Mucosa of descending colon (tissue), 3 donors: ENCODE measurements at regions not wholly inside any gene's neighbourhood (a gene's known extent, or its start where the extent isn't known, plus 50 kb on each side); places are given as distances from the start of the nearest gene placed in this dataset.
A peak's percentile ranks its signal among the peaks of the same experiment; 100 is the strongest.

ENCODE experiments used
- ATAC-seq: fragments of 200-7000 bp; cut with Tn5 transposase; one replicate; pipeline ENCODE4 v1.9.1; 2020; ENCODE audit warnings: mild to moderate bottlenecking, moderate library complexity
- DNase-seq, 3 donors: peaks; one replicate each; pipeline ENCODE4 v3.0.0-alpha.2; 2020
- H3K36me3 ChIP-seq: fragments of 200-600 bp; one replicate; pipeline ENCODE4 v1.8.0; 2021; ENCODE audit warnings: low read depth, mild to moderate bottlenecking
- H3K4me1 ChIP-seq: fragments of 200-600 bp; one replicate; pipeline ENCODE4 v1.8.0; 2021; ENCODE audit warnings: low read depth, mild to moderate bottlenecking
- H3K4me3 ChIP-seq: fragments of 200-600 bp; one replicate; pipeline ENCODE4 v1.8.0; 2021; ENCODE audit warnings: mild to moderate bottlenecking
- H3K9me3 ChIP-seq: fragments of 200-600 bp; one replicate; pipeline ENCODE4 v1.8.0; 2021; ENCODE audit warnings: mild to moderate bottlenecking
- intact Hi-C, 2 donors: fragments of 100-400 bp; cut with DNase I in 1 of 2; cut with micrococcal nuclease in 1 of 2; formaldehyde crosslinking; loops; one replicate each; pipeline versions ENCODE4 v1.11.0 to v1.11.1; 2022; cut with DNase I, micrococcal nuclease
- TF ChIP-seq, protein P1 (sequence below): fragments of 200-600 bp; IDR thresholded peaks from one replicate; pipeline ENCODE4 v1.8.0; 2022; ENCODE audit warnings: antibody characterized with exemption, mild to moderate bottlenecking
- donor health status: DM: no; HTN: no; CAD: no; lungs with moderate emphysema.
- donor health status: DM: no; HTN: no; CAD: no.
- donor health status: DM: no; HTN: yes; CAD: no.

DNA sequence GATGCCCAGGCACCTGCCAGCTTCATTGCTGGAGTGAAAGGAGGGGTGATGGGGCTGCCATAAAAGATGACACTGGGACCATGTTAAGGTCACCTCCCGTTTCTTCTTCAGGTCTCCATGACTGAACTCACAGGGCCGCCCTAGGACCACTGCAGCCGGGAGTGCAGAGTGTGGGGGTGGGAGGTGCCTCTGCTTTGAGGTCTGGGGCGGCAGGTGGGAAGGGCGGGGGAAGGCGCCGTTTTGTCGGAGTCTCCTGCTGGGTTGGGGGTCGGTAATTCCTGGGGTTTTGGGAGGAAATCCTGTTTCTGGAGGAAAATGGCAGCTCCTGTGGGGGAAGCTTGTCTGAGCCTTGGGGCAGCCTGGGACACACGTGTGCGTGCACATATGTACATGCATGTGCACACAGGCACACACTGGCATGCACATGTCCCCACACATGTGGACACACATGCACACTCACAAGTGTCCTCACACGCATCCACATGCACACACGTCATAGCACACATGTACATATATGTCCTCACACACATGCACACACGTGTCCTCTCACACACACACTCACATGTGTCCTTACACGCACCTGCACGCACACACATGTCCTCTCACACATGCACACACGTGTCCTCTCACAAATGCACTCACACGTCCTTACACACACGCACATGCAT is 990.9 kb downstream of the BRD1 start:
- H3K36me3 ChIP-seq: no peaks in the 10 kb centered on the region
- TF ChIP-seq, protein P1, sequence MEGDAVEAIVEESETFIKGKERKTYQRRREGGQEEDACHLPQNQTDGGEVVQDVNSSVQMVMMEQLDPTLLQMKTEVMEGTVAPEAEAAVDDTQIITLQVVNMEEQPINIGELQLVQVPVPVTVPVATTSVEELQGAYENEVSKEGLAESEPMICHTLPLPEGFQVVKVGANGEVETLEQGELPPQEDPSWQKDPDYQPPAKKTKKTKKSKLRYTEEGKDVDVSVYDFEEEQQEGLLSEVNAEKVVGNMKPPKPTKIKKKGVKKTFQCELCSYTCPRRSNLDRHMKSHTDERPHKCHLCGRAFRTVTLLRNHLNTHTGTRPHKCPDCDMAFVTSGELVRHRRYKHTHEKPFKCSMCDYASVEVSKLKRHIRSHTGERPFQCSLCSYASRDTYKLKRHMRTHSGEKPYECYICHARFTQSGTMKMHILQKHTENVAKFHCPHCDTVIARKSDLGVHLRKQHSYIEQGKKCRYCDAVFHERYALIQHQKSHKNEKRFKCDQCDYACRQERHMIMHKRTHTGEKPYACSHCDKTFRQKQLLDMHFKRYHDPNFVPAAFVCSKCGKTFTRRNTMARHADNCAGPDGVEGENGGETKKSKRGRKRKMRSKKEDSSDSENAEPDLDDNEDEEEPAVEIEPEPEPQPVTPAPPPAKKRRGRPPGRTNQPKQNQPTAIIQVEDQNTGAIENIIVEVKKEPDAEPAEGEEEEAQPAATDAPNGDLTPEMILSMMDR: no peak
- no peak for ATAC-seq
- intact Hi-C loops: no loop called here
- no peak for DNase-seq
- H3K4me1 ChIP-seq: no peaks in the 10 kb centered on the region
- no peaks in the 10 kb centered on the region for H3K9me3 ChIP-seq
- H3K4me3 ChIP-seq: no peak overlapping the region

DNA sequence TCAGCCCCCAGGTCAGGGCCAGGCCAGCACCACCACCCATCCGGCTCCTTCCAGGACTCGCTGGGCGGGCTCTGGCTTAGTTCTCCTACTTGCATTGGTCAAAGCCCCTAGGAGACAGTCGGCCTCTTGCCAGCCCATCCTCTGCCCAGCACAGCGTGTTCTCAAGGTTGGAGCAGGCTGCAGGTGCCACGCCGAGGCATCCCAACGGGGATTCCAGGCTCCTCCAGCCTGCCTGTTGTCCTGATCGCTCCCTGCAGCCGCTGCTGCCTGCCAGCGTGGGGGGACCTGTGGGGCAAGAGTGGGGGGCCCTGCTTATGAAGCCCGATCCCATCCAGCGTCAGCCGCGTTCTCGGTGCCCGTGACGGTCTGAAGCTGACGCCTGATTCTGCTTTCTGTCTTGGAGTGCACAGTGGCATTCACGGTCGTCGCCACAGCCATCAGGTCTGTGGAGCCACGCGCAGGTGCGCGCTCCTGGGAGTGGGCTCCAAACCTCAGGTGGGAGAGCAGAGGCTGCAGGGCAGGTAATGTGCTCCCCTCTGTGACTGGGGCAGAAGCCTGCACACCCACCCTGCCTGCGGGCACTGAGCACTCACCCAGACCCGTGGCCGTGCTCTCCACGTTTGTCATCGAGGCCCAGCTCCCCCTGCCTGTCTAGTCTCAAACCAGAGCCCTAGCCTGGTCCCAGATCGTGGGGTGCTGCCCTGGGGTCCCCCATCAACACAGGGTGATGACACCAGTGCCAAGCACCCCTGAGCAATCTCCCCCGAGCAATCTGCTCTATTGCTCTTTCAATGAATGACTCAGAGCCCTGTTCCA is 991.6 kb downstream of the BRD1 start:
- ATAC-seq (no peak), DNase-seq (peak in 1 of 3 donors; percentile 32)
- intact Hi-C loops: no loop called here
- TF ChIP-seq, protein P1: no peak
- Histone ChIP-seq H3K36me3 (no peaks in the 10 kb centered on the region), H3K4me1 (no peaks in the 10 kb centered on the region), H3K4me3 (no peak overlapping the region), H3K9me3 (no peaks in the 10 kb centered on the region)

DNA sequence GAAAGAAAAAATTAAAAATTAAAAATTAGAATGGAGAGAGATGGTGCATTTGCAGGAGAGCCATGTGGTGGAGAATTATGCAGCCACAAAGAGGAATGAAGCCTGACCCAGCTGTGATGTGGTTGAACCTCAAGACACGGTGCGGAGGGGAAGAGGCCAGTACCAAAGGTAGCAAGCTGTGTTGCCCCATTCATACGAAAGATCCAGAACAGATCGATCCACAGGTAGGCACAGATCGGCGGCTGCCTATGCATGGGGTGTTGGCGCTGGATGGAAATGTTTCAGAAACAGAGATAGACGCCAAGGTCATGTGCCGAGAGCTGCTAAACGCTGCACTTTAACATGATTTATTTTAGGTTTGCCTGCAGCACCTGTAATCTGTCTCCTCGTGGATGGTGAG is 992.3 kb downstream of the BRD1 start:
- intact Hi-C loops: no loop called here
- no peak for ATAC-seq
- DNase-seq: no peak
- Histone ChIP-seq H3K36me3 (no peaks in the 10 kb centered on the region), H3K4me3 (no peak overlapping the region), H3K9me3 (no peaks in the 10 kb centered on the region), H3K4me1 (no peaks in the 10 kb centered on the region)
- TF ChIP-seq, protein P1: no peak

DNA sequence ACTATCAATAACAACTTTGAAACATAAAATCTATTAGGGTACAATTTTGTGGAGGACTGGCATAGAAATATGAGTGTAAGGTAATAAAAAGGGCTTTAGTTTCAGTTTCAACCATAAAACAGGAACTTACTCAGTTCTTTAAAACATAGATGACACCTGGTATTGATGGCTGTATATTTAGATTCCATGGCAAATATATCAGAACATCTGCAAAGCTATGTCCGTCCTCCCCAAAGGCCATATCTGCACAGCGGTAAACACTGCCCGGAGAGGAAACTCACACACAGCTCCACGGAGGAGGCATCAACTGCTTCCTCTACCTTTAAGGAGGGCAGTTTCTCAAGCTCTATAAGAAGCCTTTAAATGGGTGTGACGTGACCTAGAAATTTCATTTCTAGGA is 993.3 kb downstream of the BRD1 start:
- Histone ChIP-seq H3K36me3 (no peaks in the 10 kb centered on the region), H3K4me3 (no peak overlapping the region), H3K4me1 (no peaks in the 10 kb centered on the region), H3K9me3 (no peaks in the 10 kb centered on the region)
- ATAC-seq (no peak), DNase-seq (no peak)
- intact Hi-C loops: no loop called here
- TF ChIP-seq, protein P1: no peak

DNA sequence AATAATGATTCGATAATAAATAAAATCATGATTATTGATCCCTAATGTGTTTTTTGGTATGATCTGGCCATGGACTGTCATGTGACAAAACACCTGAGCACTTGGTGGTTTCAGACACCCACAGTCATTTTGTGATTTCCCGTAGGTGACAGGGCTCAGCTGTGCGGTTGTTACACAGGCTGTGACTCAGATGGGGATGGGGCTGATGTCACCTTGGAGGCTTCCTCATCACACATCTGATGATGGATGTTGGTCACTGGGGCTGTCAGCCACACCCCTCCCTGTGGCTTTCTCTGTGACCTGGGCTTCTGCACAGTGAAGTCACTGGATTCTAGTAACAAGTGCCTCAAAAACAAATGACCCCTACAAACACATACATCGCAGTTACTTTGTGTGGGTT is 995.1 kb downstream of the BRD1 start:
- Histone ChIP-seq H3K9me3 (no peaks in the 10 kb centered on the region), H3K4me3 (no peak overlapping the region), H3K4me1 (no peaks in the 10 kb centered on the region), H3K36me3 (no peaks in the 10 kb centered on the region)
- no peak for DNase-seq
- intact Hi-C loops: no loop called here
- ATAC-seq: no peak
- TF ChIP-seq, protein P1: no peak
